Right kidney (tissue), 1 donor: ENCODE measurements at regions not wholly inside any gene's neighbourhood (a gene's known extent, or its start where the extent isn't known, plus 50 kb on each side); places are given as distances from the start of the nearest gene placed in this dataset.
"Not testable (repeated sequence)": the region's sequence is repeated elsewhere in the genome, so short reads cannot be mapped to it uniquely, and the experiment has no call there.

ENCODE experiments used
- DNase-seq: peaks from one replicate; pipeline ENCODE4 v3.0.0-alpha.2; 2016

DNA sequence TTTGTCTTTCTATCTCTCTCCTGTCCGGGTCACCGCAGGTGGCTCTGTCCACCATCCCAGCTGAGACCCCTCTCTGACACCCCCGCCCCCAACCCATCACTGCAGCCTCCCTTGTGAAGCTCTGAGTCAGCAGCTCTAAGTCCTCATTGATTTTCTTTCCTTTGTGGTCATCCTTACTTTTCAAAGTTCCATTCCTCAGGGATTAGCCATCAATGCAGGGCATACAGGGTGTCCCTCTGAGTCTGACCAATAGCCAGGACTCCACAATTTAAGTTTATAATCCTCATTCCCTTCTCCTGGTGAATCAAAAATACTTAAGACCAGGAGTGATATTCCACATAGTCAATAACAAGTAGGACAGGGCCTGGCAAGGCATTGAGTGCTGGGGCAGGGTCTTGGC is 333.3 kb upstream of the CNR1 start:
- DNase-seq, result no peak

- DNase-seq, result not testable (repeated sequence)
Observed at GRCh38 chr6:88497403-88497802, 331.3 kb upstream of the CNR1 start.

GRCh38 chr6:88494401-88495140 is 328.4 kb upstream of the CNR1 start:
- no peak for DNase-seq

- DNase-seq, result no peak
Observed at GRCh38 chr6:88493717-88494116, 327.6 kb upstream of the CNR1 start.

DNA sequence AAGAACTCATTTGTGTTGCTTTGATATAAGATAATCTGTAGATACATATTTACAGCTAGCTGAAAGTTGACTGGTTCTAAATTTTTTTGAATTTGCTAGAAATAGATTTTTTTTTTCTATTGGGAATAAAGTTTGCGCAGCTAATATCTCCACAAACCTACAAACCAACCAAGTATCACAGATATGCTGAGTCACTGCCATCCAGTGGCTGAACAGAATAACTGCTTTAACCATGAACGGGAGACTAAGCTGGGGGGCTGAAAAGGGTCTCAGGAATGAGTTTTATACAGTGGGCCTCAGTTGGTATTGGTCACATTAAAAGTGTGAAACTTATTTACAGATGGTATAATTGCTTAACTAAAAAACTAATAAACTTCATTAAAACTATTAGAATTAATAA is 326.7 kb upstream of the CNR1 start:
- no peak for DNase-seq

GRCh38 chr6:88492241-88492640 is 326.1 kb upstream of the CNR1 start:
- no peak for DNase-seq

GRCh38 chr6:88491266-88491880 is 325.2 kb upstream of the CNR1 start:
- DNase-seq, result no peak

- DNase-seq, result no peak
Observed at GRCh38 chr6:88490908-88491264, 324.7 kb upstream of the CNR1 start.

DNA sequence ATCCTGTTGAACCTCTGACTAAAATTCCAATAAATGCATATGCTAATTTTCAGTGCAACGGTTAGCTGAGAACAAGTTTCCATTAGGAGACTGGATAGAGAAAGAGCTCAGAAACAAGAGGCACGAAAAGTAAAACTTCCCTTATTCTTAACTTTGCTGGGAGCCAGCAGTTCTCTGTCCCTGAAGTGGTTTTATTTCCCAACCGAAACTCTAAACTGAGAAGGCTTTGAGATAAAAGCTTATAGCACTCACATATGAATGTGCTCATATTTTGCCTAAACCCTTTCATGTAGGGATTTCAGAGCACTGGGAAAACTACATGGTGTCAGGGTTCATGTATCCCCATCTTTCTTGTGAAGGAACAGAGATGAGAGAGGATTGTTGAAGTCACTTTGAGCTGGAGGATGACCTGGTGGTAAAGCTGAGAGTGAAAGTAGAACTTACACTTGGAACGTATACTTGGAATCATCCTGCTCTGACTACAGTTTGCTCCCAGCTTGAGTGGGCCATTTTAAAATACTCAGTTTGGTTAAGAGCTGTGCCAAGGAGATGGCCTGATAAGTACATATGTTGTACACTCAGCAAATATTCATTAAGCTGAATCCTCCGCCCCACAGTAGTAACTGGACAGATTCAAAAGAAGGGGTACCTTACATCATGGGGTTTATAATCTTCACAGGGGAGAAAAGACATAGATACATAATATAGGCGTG is 324.2 kb upstream of the CNR1 start:
- no peak for DNase-seq

DNA sequence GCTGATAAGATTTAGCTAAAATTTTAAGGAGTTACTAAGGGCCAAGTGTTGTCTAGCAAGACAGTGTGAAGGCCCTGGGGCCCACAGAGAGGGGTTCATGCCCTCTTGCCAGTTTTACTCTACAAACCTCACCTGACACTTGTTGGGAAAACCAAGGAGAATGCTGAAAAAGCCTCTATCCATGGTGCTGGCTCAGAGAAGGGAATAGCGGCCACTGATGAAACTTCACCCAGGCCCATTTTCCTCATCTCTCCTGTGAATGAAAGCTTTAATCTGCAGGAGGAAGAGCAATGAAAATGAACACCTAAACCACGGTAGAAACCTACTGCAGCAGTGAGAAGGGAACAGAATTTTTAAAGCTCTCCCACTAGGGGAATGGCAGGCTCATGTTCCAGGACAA is 317.3 kb upstream of the CNR1 start:
- DNase-seq, result no peak

DNA sequence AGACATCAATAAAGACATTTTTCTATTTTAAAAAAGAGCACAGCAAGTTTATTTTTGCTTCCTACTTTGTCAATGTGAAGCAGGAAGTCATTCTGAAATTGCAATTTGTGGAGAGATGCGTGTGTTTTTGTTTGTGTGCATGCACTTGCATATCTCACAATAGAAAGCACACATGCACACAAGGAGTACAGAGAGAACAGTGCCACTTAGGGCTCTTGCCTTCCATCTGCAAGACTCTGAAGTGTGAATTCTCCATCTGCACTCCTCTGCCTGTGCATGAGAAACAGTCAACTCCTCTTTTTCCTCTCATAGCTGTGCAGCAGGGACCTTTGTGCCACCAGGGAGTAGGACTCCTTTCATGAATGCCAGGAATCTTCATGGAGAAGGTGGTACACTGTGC is 316.3 kb upstream of the CNR1 start:
- no peak for DNase-seq

- DNase-seq, result no peak
Observed at GRCh38 chr6:88481519-88481918, 315.4 kb upstream of the CNR1 start.

DNA sequence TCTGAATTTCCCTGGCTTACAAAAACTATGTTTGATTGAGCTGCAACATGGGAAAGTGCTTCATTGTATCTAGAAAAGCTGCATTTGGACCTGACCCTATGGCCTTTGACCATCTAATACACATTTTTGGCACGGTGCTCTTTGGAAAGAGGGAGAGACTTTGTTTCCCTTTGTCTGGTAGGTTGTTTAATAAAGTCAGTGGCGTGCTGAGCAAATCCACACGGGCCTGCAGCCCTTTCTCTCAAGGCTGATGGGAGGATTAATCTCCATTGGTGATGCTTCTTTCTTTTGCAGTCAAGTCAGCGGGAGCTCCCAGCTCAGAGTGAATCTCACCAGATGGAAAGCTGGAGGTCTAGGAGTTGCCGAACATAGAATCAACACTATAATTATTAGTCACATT is 314.7 kb upstream of the CNR1 start:
- no peak for DNase-seq

DNA sequence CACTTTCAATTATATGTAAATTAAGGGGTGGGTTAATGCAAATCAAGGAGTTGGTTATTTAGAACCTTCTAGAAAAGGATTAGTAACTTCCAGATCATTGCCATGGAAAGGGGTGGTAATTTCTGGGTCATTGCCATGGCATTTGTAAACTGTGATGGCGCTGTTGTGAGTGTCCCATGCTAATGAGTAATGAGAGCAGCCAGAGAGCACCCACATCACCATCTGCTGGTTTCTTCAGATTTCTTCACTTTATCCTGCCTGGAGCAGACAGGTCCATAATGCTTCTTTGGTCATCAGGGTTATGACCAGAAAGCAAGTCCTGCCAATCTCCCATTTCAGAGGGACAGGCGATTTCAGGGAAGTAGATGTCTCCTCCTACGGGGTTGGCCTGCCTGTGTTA is 311.3 kb upstream of the CNR1 start:
- DNase-seq, result no peak

GRCh38 chr6:88476388-88476787 is 310.2 kb upstream of the CNR1 start:
- no peak for DNase-seq

DNA sequence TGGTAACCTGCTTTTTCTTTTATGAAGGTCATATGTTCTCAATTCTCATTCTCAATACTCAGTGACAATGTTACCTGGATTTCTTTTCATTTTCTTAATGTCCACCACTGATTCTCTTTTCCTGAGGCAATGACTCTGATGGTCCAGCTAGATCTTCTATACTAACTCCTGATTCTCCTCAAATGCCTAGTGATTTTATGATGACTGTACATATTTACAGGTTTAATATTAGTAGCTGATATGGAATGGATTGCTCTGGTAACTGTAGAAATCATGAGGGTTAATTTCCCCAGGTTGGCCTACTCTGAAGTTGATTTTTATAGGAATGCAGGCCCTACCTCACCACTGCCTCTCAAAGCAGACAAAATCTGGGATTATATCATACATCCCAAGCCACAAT is 308.6 kb upstream of the CNR1 start:
- no peak for DNase-seq

- DNase-seq, result no peak
Observed at GRCh38 chr6:88473589-88473988, 307.4 kb upstream of the CNR1 start.

GRCh38 chr6:88472851-88473525 is 306.8 kb upstream of the CNR1 start:
- no peak for DNase-seq

DNA sequence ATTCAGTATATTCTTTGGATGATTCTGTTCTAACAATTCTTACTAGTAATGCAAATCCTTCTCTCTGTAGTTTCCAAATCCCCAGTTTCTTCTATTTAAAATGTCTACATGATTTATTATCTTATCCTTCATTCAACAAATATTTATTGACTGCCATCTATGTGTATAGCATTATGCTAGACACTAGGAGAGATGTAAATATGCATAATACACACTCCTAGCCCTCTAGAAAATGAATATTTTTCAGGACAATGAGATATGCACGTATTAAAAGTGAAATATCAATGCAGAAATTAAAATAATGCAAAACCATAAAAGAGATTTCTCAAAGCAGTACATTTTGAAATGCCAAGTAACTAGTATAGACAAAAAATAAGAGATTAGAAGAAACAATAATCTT is 293.5 kb upstream of the CNR1 start:
- DNase-seq, result no peak

DNA sequence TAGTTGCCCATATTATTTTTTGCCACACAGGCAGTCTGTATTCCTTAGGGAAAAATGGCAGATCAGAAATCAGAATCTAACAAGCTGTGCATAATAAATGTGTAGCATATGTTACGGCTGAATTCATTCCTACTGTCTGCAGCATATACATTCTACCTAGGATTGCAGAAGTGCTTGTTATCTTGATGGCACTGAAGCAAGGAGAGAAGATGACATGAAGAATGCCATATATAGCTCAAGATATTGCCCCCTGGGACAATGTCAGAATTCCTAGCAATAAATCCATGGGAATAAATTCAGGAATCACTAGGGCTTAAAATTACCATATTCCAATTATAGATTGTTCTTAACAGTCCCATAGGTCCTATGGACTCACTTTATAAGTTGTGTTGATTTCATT is 293.0 kb upstream of the CNR1 start:
- DNase-seq, result no peak

GRCh38 chr6:88458662-88459061 is 292.5 kb upstream of the CNR1 start:
- no peak for DNase-seq

DNA sequence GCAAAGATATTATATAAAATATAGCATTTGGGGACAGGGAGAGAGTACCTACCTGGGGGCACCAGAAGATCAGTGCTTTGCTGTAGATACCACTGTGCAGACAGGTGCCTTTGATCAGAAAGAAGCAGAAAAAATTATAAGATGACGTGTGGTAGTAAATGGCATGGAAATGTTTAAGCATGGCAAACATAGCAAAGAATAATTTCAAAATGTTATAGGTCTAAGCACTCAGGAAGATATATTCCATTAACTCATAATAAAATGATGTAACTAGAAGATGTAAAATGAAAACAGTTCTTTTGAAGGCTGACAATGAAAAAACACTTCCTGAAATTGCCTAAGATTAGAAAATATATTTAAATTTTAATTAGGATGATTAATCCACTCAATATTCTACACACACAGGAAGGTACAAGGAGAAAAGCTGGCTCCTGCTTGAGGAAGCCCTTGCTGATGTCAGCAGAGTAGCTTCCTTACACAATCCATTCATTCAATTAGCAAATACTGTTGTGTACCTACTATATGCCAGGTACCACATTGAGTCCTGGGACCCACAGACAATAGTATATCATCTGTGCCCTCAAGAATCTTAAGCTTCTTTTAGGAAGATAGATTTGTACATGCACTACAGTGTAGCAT is 290.2 kb upstream of the CNR1 start:
- no peak for DNase-seq

- DNase-seq, result no peak
Observed at GRCh38 chr6:88455317-88455716, 289.2 kb upstream of the CNR1 start.
